ENCODE measurements at regions not wholly inside any gene's neighbourhood (a gene's known extent, or its start where the extent isn't known, plus 50 kb on each side); places are given as distances from the start of the nearest gene placed in this dataset.
A peak's percentile ranks its signal among the peaks of the same experiment; 100 is the strongest.

DNA sequence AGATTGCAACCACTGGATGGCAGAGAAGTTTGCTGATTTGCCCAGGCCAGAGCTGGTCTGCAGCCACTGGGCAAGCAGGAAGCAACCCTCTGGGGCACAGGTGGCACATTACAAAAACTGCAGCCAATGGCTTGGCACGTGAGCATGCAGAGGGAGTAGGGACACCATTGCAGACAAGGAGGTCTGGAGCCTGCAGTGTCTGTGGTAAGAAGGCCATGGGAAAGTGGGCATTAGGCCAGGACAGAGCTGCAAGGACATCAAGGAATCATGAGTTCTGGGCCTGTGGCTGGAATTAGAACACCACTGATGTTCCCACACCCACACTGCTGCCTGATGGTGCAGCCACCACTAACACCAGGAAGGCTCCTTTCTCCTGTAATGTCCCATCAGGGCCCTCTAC lies 113.0 kb downstream of the TSEN15 start:
- Histone ChIP-seq H3K9ac (ENCODE audit: insufficient read depth, low read length) (no peak overlapping the region), H3K9me3 (ENCODE audit: control insufficient read depth, insufficient read depth, low read depth, low read length) (no peaks in the 10 kb centered on the region), H3K79me2 (ENCODE audit: control insufficient read depth, insufficient read depth, low read length) (no peaks in the 10 kb centered on the region), H2AFZ (ENCODE audit: low read length) (no peak overlapping the region), H3K27ac (ENCODE audit: insufficient read depth, low read length) (peak overlapping the region; percentile 60), H3K36me3 (ENCODE audit: control insufficient read depth, insufficient read depth, low read length) (no peaks in the 10 kb centered on the region), H3K4me3 (replicated peaks in 1 of 4; ENCODE audit: control extremely low read depth in 1 of 4, insufficient read depth in 1 of 4, low read depth in 3 of 4, low read length in 4 of 4) (no peak overlapping the region), H3K4me2 (ENCODE audit: extremely low read depth, insufficient read depth, low read length) (no peak overlapping the region), H3K27me3 (ENCODE audit: control insufficient read depth, insufficient read depth, low read length) (no peaks in the 10 kb centered on the region), H4K20me1 (ENCODE audit: control insufficient read depth, extremely low read depth, insufficient read depth, low read length) (no peaks in the 10 kb centered on the region), H3K4me1 (ENCODE audit: control insufficient read depth, extremely low read depth, insufficient read depth, low read length) (peaks cover 21% of the 10 kb centered on the region)
- TF ChIP-seq EZH2 (IDR thresholded peaks at IDR 0.05; ENCODE audit: low read length, missing control alignments): no peak
- TF ChIP-seq, protein P1, sequence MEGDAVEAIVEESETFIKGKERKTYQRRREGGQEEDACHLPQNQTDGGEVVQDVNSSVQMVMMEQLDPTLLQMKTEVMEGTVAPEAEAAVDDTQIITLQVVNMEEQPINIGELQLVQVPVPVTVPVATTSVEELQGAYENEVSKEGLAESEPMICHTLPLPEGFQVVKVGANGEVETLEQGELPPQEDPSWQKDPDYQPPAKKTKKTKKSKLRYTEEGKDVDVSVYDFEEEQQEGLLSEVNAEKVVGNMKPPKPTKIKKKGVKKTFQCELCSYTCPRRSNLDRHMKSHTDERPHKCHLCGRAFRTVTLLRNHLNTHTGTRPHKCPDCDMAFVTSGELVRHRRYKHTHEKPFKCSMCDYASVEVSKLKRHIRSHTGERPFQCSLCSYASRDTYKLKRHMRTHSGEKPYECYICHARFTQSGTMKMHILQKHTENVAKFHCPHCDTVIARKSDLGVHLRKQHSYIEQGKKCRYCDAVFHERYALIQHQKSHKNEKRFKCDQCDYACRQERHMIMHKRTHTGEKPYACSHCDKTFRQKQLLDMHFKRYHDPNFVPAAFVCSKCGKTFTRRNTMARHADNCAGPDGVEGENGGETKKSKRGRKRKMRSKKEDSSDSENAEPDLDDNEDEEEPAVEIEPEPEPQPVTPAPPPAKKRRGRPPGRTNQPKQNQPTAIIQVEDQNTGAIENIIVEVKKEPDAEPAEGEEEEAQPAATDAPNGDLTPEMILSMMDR (conservative IDR thresholded peaks at IDR 0.05 in 1 of 2, IDR thresholded peaks at IDR 0.05 in 1 of 2; ENCODE audit: low read depth in 1 of 2, low read length in 2 of 2): no peak
- no peak for DNase-seq (ENCODE audit: low read depth in 2 of 2)

DNA sequence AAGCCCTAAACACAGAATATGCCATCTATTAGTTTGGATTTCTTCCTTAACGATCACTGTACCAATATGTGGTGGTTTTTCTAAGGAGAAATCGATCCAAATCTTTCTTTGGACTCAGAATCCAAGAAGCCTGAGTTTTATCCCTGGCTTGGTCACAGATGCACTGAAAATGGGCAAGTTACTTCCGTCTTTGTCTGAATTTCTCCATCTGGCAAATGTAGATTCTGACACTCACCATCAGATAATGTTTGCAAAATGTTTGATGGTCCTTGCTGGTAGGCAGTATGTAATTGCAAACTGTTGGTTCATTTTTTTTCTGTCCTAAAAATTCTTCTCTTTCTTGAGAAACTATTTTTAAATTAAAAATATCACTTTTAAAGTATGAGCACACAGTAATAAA lies 115.0 kb downstream of the TSEN15 start:
- Histone ChIP-seq H3K4me1 (ENCODE audit: control insufficient read depth, extremely low read depth, insufficient read depth, low read length) (peaks cover 16% of the 10 kb centered on the region), H3K9ac (ENCODE audit: insufficient read depth, low read length) (no peak overlapping the region), H3K9me3 (ENCODE audit: control insufficient read depth, insufficient read depth, low read depth, low read length) (no peaks in the 10 kb centered on the region), H3K4me2 (ENCODE audit: extremely low read depth, insufficient read depth, low read length) (no peak overlapping the region), H3K4me3 (replicated peaks in 1 of 4; ENCODE audit: control extremely low read depth in 1 of 4, insufficient read depth in 1 of 4, low read depth in 3 of 4, low read length in 4 of 4) (no peak overlapping the region), H3K79me2 (ENCODE audit: control insufficient read depth, insufficient read depth, low read length) (no peaks in the 10 kb centered on the region), H4K20me1 (ENCODE audit: control insufficient read depth, extremely low read depth, insufficient read depth, low read length) (no peaks in the 10 kb centered on the region), H2AFZ (ENCODE audit: low read length) (no peak overlapping the region), H3K36me3 (ENCODE audit: control insufficient read depth, insufficient read depth, low read length) (no peaks in the 10 kb centered on the region), H3K27me3 (ENCODE audit: control insufficient read depth, insufficient read depth, low read length) (no peaks in the 10 kb centered on the region), H3K27ac (ENCODE audit: insufficient read depth, low read length) (no peak overlapping the region)
- DNase-seq (ENCODE audit: low read depth in 2 of 2): no peak
- TF ChIP-seq EZH2 (IDR thresholded peaks at IDR 0.05; ENCODE audit: low read length, missing control alignments): no peak
- TF ChIP-seq, protein P1 (conservative IDR thresholded peaks at IDR 0.05 in 1 of 2, IDR thresholded peaks at IDR 0.05 in 1 of 2; ENCODE audit: low read depth in 1 of 2, low read length in 2 of 2): no peak

DNA sequence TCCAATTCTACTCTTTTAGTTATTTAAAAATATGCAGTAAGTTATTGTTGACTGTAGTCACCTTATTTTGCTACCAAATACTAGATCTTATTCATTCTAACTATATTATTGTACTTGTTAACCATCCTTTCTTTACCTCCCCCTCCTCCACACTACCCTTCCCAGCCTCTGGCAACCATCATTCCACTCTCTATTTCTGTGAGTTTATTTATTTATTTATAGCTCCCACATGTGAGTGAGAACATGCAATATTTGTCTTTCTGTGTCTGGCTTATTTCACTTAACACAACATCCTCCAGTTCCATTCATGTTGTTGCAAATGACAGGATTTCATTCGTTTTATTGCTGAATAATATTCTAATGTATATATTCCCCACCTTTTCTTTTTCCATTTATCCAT lies 115.8 kb downstream of the TSEN15 start:
- H3K4me1 ChIP-seq (ENCODE audit: control insufficient read depth, extremely low read depth, insufficient read depth, low read length): peaks cover 11% of the 10 kb centered on the region
- H4K20me1 ChIP-seq (ENCODE audit: control insufficient read depth, extremely low read depth, insufficient read depth, low read length): no peaks in the 10 kb centered on the region
- TF ChIP-seq EZH2 (IDR thresholded peaks at IDR 0.05; ENCODE audit: low read length, missing control alignments): no peak
- TF ChIP-seq, protein P1 (conservative IDR thresholded peaks at IDR 0.05 in 1 of 2, IDR thresholded peaks at IDR 0.05 in 1 of 2; ENCODE audit: low read depth in 1 of 2, low read length in 2 of 2): no peak
- no peak overlapping the region for H3K4me2 ChIP-seq (ENCODE audit: extremely low read depth, insufficient read depth, low read length)
- no peaks in the 10 kb centered on the region for H3K9me3 ChIP-seq (ENCODE audit: control insufficient read depth, insufficient read depth, low read depth, low read length)
- H2AFZ ChIP-seq (ENCODE audit: low read length): no peak overlapping the region
- DNase-seq (ENCODE audit: low read depth in 2 of 2): no peak
- H3K9ac ChIP-seq (ENCODE audit: insufficient read depth, low read length): no peak overlapping the region
- H3K36me3 ChIP-seq (ENCODE audit: control insufficient read depth, insufficient read depth, low read length): no peaks in the 10 kb centered on the region
- H3K4me3 ChIP-seq (replicated peaks in 1 of 4; ENCODE audit: control extremely low read depth in 1 of 4, insufficient read depth in 1 of 4, low read depth in 3 of 4, low read length in 4 of 4): no peak overlapping the region
- H3K27me3 ChIP-seq (ENCODE audit: control insufficient read depth, insufficient read depth, low read length): no peaks in the 10 kb centered on the region
- no peak overlapping the region for H3K27ac ChIP-seq (ENCODE audit: insufficient read depth, low read length)
- no peaks in the 10 kb centered on the region for H3K79me2 ChIP-seq (ENCODE audit: control insufficient read depth, insufficient read depth, low read length)

Measured in fibroblast of lung (primary cell).